ENCODE measurements at regions not wholly inside any gene's neighbourhood (a gene's known extent, or its start where the extent isn't known, plus 50 kb on each side); places are given as distances from the start of the nearest gene placed in this dataset.

DNA sequence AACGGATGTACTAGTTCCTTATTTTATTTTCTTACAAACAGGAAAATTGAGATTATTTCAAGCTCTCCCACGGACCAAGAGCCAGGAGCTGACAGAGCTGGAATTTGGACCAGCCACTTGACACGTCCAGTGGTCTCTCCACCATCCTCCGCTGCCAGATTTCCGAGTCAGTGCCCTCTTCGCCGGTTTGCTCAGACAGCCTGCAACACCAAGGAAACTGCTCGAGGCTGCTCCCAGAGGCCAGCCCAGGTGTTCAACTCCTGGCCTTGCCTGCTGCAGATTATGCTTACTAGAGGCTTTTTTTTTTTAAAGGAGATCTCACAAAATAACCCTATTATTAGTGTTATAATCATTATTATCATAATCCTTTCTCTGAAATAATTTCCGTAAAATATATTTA is 779.8 kb downstream of the RNF144A start:
- TF ChIP-seq FOSL1 (IDR thresholded peaks at IDR 0.05; ENCODE audit: low read depth) (no peak), EZH2phosphoT487 (IDR thresholded peaks at IDR 0.05; ENCODE audit: borderline replicate concordance) (no peak), YY1 (IDR thresholded peaks at IDR 0.05; ENCODE audit: extremely low read depth, insufficient replicate concordance, low read depth, low read length) (no peak), POLR2A (IDR thresholded peaks at IDR 0.05; ENCODE audit: borderline replicate concordance, extremely low read depth, insufficient read depth, insufficient read length) (no peak), EZH2 (IDR thresholded peaks at IDR 0.05) (no peak), CEBPB (IDR thresholded peaks at IDR 0.05; ENCODE audit: low read depth) (no peak), POLR2AphosphoS5 (IDR thresholded peaks at IDR 0.05; ENCODE audit: low read depth, low read length) (no peak), SIN3A (IDR thresholded peaks at IDR 0.05; ENCODE audit: low read depth) (no peak)
- TF ChIP-seq, protein P1, sequence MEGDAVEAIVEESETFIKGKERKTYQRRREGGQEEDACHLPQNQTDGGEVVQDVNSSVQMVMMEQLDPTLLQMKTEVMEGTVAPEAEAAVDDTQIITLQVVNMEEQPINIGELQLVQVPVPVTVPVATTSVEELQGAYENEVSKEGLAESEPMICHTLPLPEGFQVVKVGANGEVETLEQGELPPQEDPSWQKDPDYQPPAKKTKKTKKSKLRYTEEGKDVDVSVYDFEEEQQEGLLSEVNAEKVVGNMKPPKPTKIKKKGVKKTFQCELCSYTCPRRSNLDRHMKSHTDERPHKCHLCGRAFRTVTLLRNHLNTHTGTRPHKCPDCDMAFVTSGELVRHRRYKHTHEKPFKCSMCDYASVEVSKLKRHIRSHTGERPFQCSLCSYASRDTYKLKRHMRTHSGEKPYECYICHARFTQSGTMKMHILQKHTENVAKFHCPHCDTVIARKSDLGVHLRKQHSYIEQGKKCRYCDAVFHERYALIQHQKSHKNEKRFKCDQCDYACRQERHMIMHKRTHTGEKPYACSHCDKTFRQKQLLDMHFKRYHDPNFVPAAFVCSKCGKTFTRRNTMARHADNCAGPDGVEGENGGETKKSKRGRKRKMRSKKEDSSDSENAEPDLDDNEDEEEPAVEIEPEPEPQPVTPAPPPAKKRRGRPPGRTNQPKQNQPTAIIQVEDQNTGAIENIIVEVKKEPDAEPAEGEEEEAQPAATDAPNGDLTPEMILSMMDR (IDR thresholded peaks at IDR 0.05 in 2 of 3, conservative IDR thresholded peaks at IDR 0.05 in 1 of 3; ENCODE audit: borderline replicate concordance in 1 of 3, insufficient read depth in 1 of 3, low read depth in 2 of 3, low read length in 2 of 3), result peak in 1 of 3 experiments; percentile 21; a peak in 1 of 6 replicates
- TF ChIP-seq, protein P2, sequence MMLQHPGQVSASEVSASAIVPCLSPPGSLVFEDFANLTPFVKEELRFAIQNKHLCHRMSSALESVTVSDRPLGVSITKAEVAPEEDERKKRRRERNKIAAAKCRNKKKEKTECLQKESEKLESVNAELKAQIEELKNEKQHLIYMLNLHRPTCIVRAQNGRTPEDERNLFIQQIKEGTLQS (IDR thresholded peaks at IDR 0.05), result no peak
- TF ChIP-seq, protein P3, sequence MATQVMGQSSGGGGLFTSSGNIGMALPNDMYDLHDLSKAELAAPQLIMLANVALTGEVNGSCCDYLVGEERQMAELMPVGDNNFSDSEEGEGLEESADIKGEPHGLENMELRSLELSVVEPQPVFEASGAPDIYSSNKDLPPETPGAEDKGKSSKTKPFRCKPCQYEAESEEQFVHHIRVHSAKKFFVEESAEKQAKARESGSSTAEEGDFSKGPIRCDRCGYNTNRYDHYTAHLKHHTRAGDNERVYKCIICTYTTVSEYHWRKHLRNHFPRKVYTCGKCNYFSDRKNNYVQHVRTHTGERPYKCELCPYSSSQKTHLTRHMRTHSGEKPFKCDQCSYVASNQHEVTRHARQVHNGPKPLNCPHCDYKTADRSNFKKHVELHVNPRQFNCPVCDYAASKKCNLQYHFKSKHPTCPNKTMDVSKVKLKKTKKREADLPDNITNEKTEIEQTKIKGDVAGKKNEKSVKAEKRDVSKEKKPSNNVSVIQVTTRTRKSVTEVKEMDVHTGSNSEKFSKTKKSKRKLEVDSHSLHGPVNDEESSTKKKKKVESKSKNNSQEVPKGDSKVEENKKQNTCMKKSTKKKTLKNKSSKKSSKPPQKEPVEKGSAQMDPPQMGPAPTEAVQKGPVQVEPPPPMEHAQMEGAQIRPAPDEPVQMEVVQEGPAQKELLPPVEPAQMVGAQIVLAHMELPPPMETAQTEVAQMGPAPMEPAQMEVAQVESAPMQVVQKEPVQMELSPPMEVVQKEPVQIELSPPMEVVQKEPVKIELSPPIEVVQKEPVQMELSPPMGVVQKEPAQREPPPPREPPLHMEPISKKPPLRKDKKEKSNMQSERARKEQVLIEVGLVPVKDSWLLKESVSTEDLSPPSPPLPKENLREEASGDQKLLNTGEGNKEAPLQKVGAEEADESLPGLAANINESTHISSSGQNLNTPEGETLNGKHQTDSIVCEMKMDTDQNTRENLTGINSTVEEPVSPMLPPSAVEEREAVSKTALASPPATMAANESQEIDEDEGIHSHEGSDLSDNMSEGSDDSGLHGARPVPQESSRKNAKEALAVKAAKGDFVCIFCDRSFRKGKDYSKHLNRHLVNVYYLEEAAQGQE (IDR thresholded peaks at IDR 0.05; ENCODE audit: low read depth), result no peak
